KMS-11 (cell line): ENCODE measurements at regions not wholly inside any gene's neighbourhood (a gene's known extent, or its start where the extent isn't known, plus 50 kb on each side); places are given as distances from the start of the nearest gene placed in this dataset.

Experiments
- H2AFZ ChIP-seq: fragments of 200-600 bp; sonication (generic); 2 replicates; pipeline ENCODE4 v1.6.1; 2016; ENCODE audit warnings: antibody characterized with exemption, mixed run types, low read depth
- H3K27ac ChIP-seq: fragments of 200-600 bp; sonication (generic); 2 replicates; pipeline ENCODE4 v1.6.1; 2016; ENCODE audit warnings: mild to moderate bottlenecking, mixed run types
- H3K27me3 ChIP-seq: fragments of 200-600 bp; sonication (generic); 2 replicates; pipeline ENCODE4 v1.6.1; 2017; ENCODE audit warnings: mild to moderate bottlenecking, low read depth, mixed run types, moderate library complexity; ENCODE audit not compliant: insufficient read depth
- H3K36me3 ChIP-seq: fragments of 200-600 bp; sonication (generic); 2 replicates; pipeline ENCODE4 v1.6.1; 2017; ENCODE audit warnings: mild to moderate bottlenecking, mixed run types; ENCODE audit not compliant: insufficient read depth
- H3K4me1 ChIP-seq: fragments of 200-600 bp; sonication (generic); 2 replicates; pipeline ENCODE4 v1.6.1; 2016; ENCODE audit warnings: mild to moderate bottlenecking, low read depth, mixed run types; ENCODE audit not compliant: poor library complexity, severe bottlenecking
- H3K4me2 ChIP-seq: fragments of 200-600 bp; sonication (generic); 2 replicates; pipeline ENCODE4 v1.7.0; 2016; ENCODE audit warnings: mild to moderate bottlenecking, mixed run types
- H3K4me3 ChIP-seq: fragments of 200-600 bp; sonication (generic); IDR thresholded peaks from 2 replicates; pipeline ENCODE4 v1.6.1; 2017; ENCODE audit warnings: low read depth, low read length, mixed read lengths; ENCODE audit not compliant: insufficient read depth
- H3K79me2 ChIP-seq: fragments of 200-600 bp; sonication (generic); 2 replicates; pipeline ENCODE4 v1.6.1; 2016; ENCODE audit warnings: low read depth, mixed run types; ENCODE audit not compliant: insufficient read depth
- H3K9ac ChIP-seq: fragments of 200-600 bp; sonication (generic); 2 replicates; pipeline ENCODE4 v1.6.1; 2016; ENCODE audit warnings: mild to moderate bottlenecking, mixed run types
- H4K20me1 ChIP-seq: fragments of 200-600 bp; sonication (generic); 2 replicates; pipeline ENCODE4 v1.6.1; 2016; ENCODE audit warnings: mild to moderate bottlenecking, mixed run types; ENCODE audit not compliant: insufficient read depth
- CTCF ChIP-seq: fragments of 200-600 bp; sonication (generic); conservative IDR thresholded peaks from 2 replicates; pipeline ENCODE4 v1.6.1; 2017; ENCODE audit warnings: low read depth, mild to moderate bottlenecking, antibody characterized with exemption, low read length, moderate library complexity, mixed read lengths

GRCh38 chr15:47872208-47872607 is 154.9 kb downstream of the SEMA6D start:
- no peaks in the 10 kb centered on the region for H3K36me3 ChIP-seq
- no peak overlapping the region for H3K9ac ChIP-seq
- H3K4me1 ChIP-seq: no peaks in the 10 kb centered on the region
- H3K27me3 ChIP-seq: no peaks in the 10 kb centered on the region
- TF ChIP-seq CTCF: no peak
- H3K79me2 ChIP-seq: no peaks in the 10 kb centered on the region
- no peak overlapping the region for H3K4me2 ChIP-seq
- H3K27ac ChIP-seq: no peak overlapping the region
- no peak overlapping the region for H2AFZ ChIP-seq
- H4K20me1 ChIP-seq: no peaks in the 10 kb centered on the region
- no peak overlapping the region for H3K4me3 ChIP-seq

- Histone ChIP-seq H2AFZ (no peak overlapping the region), H3K27me3 (no peaks in the 10 kb centered on the region), H4K20me1 (no peaks in the 10 kb centered on the region)
Measured at GRCh38 chr15:47872869-47873432, 155.6 kb downstream of the SEMA6D start.

GRCh38 chr15:47876986-47877385 is 159.7 kb downstream of the SEMA6D start:
- Histone ChIP-seq H4K20me1 (no peaks in the 10 kb centered on the region), H3K36me3 (no peaks in the 10 kb centered on the region), H3K27ac (no peak overlapping the region), H2AFZ (no peak overlapping the region), H3K4me3 (no peak overlapping the region), H3K79me2 (no peaks in the 10 kb centered on the region), H3K27me3 (no peaks in the 10 kb centered on the region), H3K9ac (no peak overlapping the region), H3K4me1 (no peaks in the 10 kb centered on the region), H3K4me2 (no peak overlapping the region)
- no peak for TF ChIP-seq CTCF

More at GRCh38 chr15:47872869-47873432, 155.6 kb downstream of the SEMA6D start:
- TF ChIP-seq CTCF: no peak
- H3K27ac ChIP-seq: no peak overlapping the region
- no peaks in the 10 kb centered on the region for H3K79me2 ChIP-seq
- no peak overlapping the region for H3K9ac ChIP-seq
- H3K4me1 ChIP-seq: no peaks in the 10 kb centered on the region
- no peaks in the 10 kb centered on the region for H3K36me3 ChIP-seq
- no peak overlapping the region for H3K4me2 ChIP-seq
- H3K4me3 ChIP-seq: no peak overlapping the region

- Histone ChIP-seq H3K36me3 (no peaks in the 10 kb centered on the region), H3K9ac (no peak overlapping the region), H3K27ac (no peak overlapping the region), H2AFZ (no peak overlapping the region), H3K4me3 (no peak overlapping the region), H3K79me2 (no peaks in the 10 kb centered on the region), H4K20me1 (no peaks in the 10 kb centered on the region), H3K27me3 (no peaks in the 10 kb centered on the region), H3K4me2 (no peak overlapping the region), H3K4me1 (no peaks in the 10 kb centered on the region)
- no peak for TF ChIP-seq CTCF
Measured at GRCh38 chr15:47877836-47878235, 160.5 kb downstream of the SEMA6D start.
